NCI-H510A (cell line): ENCODE measurements at regions not wholly inside any gene's neighbourhood (a gene's known extent, or its start where the extent isn't known, plus 50 kb on each side); places are given as distances from the start of the nearest gene placed in this dataset.
"Not testable (repeated sequence)": the region's sequence is repeated elsewhere in the genome, so short reads cannot be mapped to it uniquely, and the experiment has no call there.

Experiments used
- DNase-seq: peaks from one replicate; lab custom pipeline; 2025; lab: John Stamatoyannopoulos, UW

DNA sequence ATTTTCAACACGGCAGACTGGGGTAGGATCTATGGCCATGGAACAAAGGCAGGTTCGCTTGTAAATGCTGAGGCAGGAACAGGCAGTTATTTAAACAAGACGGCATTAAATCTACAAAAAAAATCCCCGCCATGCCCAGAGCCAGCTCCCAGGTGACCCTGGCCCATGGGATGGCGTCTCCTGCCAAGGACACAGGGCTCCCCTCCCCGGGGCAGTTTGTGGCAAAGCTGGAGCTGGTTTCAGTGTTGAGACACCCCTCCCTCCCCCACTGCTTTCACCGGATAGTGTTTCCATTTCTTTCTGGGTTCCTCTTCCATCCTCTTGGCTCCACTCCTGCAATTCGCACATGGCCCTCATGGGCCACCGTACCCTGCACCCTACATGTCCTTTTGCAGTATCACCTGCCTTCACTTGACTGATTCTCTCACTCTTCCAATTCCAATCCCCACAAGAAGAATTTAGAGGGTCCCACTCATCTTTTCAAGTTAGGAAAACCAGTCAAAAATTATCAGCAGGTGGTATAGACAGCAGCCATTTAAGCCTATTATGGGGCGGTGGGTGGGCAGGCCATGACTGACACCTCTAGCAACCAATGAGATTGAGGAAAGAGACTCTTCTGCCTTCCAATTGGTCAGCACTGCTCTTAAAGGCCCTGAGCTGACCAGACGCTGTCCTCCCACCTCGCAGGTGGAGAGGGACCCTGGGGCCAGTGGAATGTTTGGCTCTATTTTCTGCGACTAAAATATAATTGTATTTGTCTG, 52.0 kb downstream of the OLIG1 start:
- DNase-seq = no peak

DNA sequence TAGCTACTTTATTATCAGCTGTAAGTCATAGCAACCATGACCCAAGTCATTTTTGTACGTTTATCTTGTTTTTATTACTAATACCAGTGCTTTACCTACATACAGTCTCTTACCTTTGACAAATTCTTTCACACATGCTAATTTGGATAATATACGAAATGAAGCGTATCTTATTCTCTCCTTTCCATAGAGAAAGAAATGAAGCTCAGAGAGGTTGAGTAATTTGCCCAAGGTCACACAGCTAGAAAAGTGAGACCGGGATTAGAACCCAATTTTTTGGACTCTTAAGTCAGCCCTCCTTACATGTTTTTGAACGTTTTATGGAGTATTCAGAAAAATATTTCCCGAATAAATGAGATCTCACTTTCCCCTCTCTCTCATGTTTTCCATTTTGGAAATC, 52.6 kb downstream of the OLIG1 start:
- DNase-seq = no peak

DNA sequence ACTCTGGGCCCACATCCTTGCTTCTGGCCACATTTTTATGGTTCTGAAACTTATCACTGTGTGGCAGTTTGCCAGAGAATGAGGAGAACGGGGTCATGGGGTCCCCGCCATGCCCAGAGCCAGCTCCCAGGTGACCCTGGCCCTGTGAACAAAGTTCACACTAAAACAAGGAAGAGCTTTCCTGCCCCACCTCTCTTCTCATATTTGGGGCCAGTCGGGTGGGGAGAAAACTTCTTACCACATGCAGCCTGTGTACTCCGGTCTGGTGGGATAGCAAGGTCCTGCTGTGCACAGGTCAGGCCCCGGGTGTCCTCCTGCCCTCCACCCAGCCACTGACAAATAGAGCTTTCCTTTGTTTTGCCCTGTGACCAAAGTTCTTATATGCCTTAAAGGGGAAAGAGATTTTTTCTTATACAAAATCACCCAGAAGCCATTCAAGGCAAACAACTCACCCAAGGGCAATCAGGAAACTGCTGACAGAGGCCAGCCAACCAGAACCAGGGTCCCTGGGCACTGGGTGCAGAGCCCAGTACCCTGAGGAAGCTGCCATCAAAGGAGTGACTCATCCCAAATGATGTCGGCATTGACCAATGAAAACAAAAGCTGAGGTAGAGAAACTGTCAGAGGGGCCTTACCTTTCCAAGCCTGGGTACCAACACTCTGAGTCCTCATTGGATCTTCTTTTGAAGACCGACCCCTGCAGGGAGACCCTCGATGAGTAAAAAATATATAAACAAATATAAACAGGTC, 53.6 kb downstream of the OLIG1 start:
- no peak for DNase-seq

DNA sequence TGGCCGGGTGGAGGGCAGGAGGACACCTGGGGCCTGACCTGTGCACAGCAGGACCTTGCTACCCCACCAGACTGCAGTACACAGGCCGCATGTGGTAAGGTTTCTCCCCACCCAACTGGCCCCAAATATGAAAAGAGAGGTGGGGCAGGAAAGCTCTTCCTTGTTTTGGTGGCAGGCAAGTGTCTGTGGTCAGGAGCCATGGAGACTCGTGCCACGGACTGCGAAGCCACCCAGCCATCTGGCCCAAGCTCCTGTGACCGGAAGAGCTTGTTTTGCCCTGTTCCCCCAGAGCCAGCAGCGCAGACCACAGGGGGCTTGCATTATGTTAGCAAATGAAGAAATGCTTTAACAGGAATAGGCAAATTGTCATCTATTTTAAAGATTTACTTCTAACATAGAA, 54.9 kb downstream of the OLIG1 start:
- no peak for DNase-seq

DNA sequence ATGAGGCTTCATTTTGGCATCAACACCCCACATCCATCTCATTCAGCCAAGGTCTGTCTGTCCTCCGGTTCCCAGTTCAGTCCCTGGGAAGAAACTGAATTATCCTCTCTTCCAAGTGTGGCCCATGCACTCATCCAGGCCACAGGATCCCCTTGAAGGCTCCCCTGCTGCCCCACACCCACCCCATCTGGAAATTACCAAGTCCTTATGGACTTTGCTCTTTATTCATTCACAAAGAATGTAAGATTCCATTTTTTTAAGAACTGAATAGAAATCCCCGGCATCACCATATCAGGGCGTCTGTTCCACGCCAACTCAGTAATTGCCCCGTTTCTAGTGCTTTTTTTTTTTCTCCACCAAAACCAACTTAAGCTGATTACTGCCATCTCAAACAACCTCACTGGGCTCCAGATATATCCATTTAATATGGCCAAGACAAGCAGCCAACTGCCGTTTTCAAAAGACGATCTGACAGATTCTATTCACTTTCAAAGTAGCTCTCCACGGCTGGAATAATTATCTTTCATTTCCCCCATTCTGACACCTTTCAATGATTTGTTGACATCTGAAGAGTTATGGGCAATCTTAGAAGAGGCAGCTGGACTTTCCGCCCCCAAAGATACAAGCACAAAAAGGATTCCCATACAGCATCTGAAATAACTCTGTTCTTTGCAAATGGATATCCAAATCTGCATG, 55.9 kb downstream of the OLIG1 start:
- no peak for DNase-seq

DNA sequence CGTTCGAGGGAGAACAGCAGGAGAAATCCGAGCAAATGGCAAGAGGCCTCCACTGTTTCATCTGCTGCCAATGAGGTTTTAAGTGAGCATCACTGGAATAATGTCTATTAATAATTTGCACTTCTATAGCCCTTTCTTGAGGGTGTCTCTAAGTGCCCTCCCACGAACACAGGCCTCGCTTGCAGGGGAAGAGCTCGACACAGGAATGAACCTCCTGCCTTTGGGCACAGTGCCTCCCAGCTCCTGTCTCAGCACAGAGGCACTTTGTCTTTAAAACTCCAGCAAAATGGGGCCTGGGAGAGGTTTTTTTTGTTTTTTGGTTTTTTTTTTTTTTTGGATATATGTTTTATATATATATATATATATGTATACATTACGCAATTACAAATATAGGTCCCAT, 56.6 kb downstream of the OLIG1 start:
- DNase-seq = no peak

DNA sequence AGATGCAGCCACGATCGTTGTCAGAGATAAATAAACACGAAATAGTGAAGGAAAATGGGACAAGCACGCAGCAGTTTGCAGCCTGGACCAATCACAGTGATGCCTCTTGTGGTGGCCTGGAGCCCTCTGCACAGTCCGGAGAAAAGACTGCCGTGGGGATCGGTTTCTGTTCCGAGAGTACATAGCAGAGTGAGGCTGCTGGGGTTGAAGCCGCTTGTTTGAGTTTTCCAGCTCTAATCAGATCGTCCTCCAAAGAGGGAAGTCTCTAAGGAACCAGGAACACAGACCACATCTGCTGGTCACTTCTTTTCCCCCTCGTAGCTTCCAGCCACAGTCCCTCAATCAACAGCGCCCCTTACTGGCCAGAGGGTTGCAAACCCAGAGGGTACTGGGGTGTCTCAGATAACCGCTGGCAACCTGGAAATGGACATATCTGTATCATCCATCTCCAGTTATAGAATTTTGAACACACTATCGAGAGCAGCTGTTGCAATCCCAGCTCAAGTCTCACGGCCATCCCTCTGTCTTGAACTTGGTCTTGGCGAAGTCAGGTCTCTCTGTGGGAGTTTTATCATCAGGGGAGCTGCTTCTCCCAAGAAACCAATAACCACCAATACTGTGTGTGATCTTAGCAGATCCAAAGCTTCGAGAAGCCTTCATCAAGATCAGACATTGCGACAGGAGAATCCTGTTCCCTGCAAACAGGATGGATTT, 57.4 kb downstream of the OLIG1 start:
- DNase-seq = no peak

DNA sequence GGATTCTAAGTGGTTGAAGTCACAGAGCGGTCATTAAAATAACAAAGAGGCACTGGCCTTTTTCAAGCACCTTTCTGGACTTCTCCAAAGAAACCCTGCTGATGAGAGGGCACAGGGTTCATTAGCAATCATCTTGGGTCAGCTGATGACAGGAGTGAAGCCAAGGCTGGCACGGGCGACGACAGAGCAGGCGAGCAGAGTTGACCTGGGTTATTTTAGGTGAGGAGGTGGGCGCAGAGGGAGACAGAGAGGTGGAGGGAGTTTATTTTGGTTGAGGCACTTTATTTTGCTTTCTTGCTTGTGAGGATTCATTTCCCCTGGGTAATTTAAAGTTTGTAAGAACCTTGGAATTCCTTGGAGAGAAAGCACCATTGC, 57.9 kb downstream of the OLIG1 start:
- no peak for DNase-seq

DNA sequence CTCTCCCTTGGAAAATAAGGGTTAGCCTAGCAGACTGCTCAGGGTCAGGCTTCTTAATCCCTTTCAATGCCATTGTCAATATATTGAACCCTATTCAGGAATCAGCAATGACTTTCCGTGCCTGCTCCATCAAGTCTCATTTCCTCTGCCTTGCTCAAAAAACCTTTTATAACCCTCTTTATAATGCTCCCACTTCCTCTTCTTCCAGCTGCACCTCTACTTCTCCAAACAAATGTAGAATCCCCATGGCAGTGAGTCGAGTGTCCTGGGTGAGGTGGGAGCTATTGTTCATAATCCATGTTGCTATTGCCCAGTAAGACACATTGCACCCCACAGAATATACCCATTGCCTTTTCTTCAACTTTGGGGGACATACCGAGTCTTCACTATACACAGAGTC, 58.6 kb downstream of the OLIG1 start:
- no peak for DNase-seq

DNA sequence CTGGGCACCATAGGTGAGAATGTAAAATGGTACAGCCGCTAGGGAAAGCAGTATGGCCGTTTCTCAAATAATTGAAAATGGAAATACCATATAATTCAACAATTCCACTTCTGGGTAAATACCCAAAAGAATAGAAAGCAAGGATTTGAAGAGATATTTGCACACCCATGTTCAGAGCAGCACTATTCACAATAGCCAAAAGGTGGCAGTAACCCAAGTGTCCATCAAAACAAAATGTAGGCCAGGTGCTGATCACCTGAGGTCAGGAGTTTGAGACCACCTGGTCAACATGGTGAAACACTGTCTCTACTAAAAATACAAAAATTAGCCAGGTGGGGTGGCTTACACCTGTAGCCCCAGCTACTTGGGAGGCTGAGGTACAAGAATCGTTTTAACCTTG, 62.1 kb downstream of the OLIG1 start:
- no peak for DNase-seq

DNA sequence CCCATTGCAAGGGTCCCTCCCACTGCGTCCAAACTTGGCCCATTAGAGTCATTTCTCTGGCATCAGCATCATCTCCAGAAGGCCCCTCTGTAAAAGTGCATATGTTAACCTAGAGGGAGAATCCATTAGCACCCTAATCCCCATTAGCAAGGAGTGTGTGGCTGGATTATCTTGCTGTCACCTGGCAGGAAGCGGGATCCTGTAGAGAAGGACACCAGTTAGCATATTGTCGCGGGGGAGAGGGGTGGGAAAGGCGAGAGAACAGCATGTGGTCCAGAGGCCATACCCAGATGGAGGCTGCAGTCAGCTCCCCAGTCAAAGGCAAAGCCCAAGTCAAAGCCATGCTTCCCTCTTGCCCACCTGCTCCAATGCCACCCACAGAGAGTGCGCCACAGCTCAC, 64.0 kb downstream of the OLIG1 start:
- DNase-seq = no peak

DNA sequence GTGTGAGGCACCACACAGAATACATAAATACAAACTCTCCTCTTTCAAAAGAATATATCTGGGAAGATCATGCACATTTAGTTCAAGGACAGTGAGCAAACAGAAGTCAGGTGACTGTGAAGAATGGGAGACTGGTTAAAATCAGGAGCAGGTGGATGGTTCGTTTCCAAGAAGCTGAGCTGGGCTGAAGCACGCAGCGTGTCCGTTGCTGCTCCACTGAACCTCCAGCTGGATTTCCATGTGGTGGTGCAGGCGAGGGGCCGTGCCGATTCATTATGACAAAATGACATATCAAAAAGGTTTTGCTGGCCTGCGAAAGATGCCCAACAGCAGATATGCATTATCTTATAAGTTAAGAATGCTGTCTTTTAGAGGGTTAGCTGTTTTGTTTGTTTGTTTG, 66.0 kb downstream of the OLIG1 start:
- DNase-seq = peak; percentile 36

DNA sequence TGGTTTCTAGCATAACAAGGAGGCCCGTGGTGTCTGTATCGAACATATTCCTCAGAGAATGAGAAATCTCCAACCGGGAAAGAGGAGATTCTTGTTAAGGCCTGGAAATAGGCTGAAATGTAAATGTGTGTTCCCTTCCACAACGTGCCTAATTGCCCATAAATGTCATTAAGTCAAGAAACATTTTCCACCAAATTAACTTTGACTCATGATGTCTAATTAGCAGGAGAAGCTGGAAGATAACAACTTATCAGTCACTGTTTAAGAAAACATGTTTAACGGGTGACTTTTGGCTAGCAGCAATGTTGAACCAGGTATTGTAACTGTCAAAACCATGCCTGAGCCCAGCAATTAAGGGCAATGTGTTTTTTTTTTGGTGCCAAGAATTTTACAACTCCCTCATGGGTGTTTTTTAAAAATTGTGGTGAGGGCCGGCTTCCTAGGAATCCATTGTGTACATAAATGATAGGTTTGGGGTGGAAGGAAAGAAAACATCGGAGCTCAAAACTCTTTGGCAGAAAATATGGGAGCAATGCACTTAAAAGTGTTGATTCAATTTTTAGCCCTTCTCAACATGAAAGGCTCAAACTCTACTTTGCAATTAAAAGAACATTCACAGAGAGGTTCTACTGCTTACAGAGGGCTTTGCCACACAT, 67.0 kb downstream of the OLIG1 start:
- DNase-seq = no peak

DNA sequence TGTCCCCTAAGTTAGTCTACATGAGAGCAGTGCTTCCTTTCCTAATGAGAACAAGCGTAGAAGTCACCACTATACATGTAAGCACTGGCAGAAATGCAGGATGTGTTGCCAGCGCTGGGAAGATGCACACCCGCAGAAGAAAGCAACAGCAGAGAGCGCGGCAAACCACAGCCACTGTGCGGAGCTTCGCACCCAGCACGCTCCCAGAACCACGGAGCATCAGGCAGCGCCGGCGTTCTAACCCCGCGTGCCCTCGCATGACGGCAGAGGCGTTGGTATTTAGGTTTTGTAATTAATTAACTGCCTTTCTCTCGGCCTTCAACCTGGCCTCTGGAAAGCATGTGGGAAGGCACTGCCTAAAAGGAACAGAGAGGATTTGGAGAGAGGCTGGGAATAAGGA, 69.1 kb downstream of the OLIG1 start:
- no peak for DNase-seq

DNA sequence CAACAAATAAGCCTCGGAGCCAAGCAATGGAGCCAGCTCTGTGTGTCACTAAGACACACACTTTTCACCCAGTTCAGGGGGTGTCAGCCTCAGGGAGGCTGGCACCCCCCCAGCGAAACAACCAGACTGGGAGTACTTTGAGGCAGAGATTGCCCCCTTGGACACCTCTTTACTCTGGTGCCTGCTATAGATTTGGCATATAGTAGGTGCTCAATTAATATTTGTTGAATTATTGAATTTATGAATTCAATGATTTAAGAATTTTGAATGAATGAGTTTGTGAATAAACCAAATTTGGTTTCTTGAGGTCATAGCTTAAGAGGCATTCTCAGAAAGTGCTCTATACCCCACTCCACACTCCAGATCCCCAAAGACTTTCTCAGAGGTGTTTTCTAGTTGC, 70.3 kb downstream of the OLIG1 start:
- DNase-seq = no peak

DNA sequence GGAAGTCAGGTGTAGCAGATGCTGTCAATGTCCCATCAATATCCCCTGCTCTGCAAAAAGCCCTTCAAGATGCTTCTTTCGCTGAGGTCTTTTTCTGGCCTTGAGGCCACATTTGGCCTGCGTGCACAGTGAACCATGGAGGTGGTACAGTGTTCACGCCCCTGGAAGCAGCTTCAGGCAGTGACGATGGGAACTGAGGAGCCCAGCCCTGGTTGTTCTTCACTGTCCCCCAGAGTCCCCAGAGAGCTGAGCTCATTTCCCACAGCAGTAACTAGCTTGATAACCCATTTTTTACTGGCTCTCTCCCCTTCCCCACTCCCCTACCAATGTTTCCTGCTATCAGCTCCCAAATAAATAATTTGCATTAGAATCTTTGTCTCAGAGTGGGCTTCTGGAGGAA, 76.5 kb downstream of the OLIG1 start:
- DNase-seq = no peak

DNA sequence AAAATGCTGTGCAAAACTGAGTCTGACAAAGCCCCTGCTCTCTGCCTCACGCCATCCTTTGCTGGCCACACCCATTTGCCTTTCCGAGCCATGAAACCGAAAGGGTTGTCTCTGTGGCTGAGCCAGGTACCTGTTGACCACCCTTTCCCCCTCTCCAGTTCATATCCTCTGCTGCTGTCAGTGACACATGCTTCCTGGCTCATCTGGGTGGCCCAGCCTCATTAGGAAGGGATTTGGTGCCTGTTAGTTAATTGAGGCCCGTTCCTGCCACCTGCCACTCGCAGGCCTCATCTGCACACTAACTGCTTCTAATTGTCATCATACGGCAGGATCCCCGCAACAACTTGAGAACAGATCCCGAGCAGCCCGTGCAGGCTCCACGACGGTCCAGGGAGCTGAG, 79.2 kb downstream of the OLIG1 start:
- no peak for DNase-seq

DNA sequence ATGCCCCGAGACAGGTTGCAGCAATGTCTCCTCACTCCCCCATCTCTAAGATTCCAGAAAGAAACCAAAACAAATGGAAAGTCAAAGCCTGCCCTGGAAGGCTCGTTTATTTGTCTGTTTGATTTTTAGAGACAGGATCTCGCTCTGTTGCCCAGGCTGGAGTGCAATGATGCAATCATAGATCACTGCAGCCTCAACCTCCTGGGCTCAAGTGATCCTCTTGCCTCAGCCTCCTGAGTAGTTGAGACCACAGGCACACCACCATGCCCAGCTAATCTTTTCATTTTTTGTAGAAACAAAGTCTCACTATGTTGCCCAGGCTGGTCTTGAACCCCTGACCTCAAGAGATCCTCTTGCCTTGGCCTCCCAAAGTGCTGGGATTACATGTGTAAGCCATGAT, 78.8 kb upstream of the IFNAR2 start:
- not testable (repeated sequence) for DNase-seq

DNA sequence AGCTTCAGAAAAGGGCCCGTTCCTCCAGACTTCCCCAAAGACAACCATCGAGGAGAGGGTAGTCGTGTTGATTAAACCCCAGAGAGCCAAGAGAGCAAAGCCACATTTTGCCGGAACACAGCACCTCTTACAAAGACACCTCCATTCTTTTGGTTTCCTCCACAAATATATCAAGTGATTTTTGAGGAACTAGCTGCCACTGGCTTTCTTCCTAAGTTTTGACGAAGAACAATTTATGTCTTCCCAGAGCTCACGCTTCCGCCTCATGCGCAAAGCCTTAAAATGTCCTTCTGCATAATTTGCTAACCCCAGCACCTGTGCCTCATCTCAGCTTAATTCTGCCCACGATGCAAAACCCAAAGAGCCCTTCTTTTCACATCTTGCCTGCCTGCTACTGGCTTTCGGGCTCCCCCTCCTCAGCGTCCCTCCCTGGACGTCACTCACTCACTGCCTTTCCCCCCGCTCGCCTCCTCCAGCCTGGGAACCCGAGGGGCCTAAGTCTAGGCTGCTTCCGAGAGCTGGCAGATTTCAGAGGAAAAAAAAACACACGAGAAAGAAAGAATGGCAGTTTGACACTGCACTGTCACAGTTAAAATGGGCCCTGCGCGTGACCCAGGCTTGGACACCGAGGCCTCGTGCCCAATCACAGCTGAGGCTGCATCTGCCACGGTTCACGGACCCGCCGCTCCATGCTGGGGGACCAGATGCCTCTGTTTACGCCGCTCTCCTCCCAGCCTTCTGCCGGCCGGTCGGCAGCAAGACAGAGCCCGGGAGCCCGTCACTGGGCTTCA, 77.6 kb upstream of the IFNAR2 start:
- no peak for DNase-seq

DNA sequence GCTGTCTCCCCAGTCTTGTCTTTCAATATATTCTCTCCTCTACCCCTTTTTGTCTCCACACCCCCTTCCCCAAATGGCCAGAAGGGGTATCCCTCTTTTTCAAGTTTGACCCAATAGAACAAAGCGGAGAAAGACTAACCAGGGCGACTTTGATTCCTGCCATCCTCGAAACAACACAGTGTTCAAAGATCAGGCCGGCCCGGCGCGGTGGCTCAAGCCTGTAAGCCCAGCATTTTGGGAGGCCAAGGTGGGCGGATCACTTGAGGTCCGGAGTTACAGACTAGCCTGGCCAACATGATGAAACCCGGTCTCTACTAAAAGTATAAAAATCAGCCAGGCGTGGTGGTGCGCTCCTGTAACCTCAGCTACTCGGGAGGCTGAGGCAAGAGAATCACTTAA, 77.0 kb upstream of the IFNAR2 start:
- no peak for DNase-seq

DNA sequence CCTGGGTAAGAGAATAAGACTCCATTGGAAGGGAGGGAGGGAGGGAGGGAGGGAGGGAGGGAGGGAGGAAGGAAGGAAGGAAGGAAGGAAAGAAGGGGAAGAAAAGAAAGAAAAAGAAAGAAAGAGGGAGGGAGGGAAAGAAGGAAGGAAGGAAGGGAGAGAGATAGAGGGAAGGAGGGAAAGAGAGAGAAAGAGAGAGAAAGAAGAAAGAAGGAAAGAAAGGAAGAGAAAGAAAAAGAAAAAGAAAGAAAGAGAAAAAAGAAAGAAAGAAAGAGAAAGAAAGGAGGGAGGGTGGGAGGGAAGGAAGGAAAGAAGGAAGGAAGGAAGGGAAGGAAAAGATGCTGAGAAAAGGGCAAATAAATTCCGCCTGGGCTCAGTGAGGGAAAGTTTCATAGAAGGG, 74.7 kb upstream of the IFNAR2 start:
- no peak for DNase-seq
